ENCODE measurements at regions not wholly inside any gene's neighbourhood (a gene's known extent, or its start where the extent isn't known, plus 50 kb on each side); places are given as distances from the start of the nearest gene placed in this dataset.

GRCh38 chr2:103873716-103874351 is 980.1 kb upstream of the POU3F3 start:
- Histone ChIP-seq H3K9ac (replicated peaks in 1 of 4; ENCODE audit: extremely low read depth in 1 of 4, low read depth in 3 of 4, low read length in 3 of 4) (no peak overlapping the region), H3K4me2 (ENCODE audit: insufficient read depth in 1 of 2, low read depth in 2 of 2, low read length in 2 of 2) (peak overlapping the region in 1 of 2 experiments; percentile 25; a peak in 2 of 4 replicates), H3K79me2 (ENCODE audit: control insufficient read depth in 1 of 2, insufficient read depth in 2 of 2, low read length in 2 of 2) (no peaks in the 10 kb centered on the region), H4K91ac (replicated peaks; ENCODE audit: insufficient read length, low read length) (no peak overlapping the region), H3K4me1 (replicated peaks in 1 of 4; ENCODE audit: control insufficient read depth in 3 of 4, insufficient read depth in 4 of 4, low read length in 3 of 4) (peaks cover 0 to 5% (median 4%) of the 10 kb centered on the region in 4 experiments; a peak in 2 of 7 replicates), H3K36me3 (ENCODE audit: control insufficient read depth in 2 of 4, insufficient read depth in 4 of 4, low read length in 3 of 4) (no peaks in the 10 kb centered on the region), H4K20me1 (replicated peaks in 1 of 2; ENCODE audit: control insufficient read depth in 1 of 2, insufficient read depth in 2 of 2, low read length in 2 of 2) (no peaks in the 10 kb centered on the region), H2BK15ac (ENCODE audit: low read length) (no peak overlapping the region), H4K8ac (ENCODE audit: extremely low read depth, insufficient read depth, low read length) (no peak overlapping the region), H3K14ac (ENCODE audit: insufficient read length) (no peak overlapping the region), H3K4ac (replicated peaks; ENCODE audit: insufficient read length, low read depth, low read length) (no peak overlapping the region), H2AK5ac (ENCODE audit: low read depth, low read length) (no peak overlapping the region), H4K5ac (ENCODE audit: insufficient read length, low read depth, low read length) (no peak overlapping the region), H2AFZ (ENCODE audit: low read length) (peak overlapping the region; percentile 62; the same call in 1 of the 2 replicates), H3K23me2 (ENCODE audit: low read depth, low read length) (no peaks in the 10 kb centered on the region), H3K56ac (replicated peaks; ENCODE audit: insufficient read length, low read depth, low read length) (no peak overlapping the region), H2BK12ac (ENCODE audit: low read depth, low read length) (no peak overlapping the region), H3K18ac (ENCODE audit: extremely low read depth, low read length) (no peak overlapping the region), H3K27ac (ENCODE audit: low read depth, low read length) (no peak overlapping the region), H3K4me3 (ENCODE audit: extremely low read depth in 1 of 4, insufficient read depth in 2 of 4, low read depth in 3 of 4, low read length in 4 of 4) (no peak overlapping the region), H3K23ac (ENCODE audit: insufficient read length) (no peak overlapping the region), H3K9me3 (ENCODE audit: insufficient read depth in 2 of 2, low read depth in 1 of 2, low read length in 1 of 2) (no peaks in the 10 kb centered on the region), H3K79me1 (ENCODE audit: low read depth, low read length) (no peaks in the 10 kb centered on the region), H2BK5ac (ENCODE audit: low read depth, low read length) (no peak overlapping the region), H3K27me3 (replicated peaks in 1 of 4; ENCODE audit: control insufficient read depth in 3 of 4, extremely low read depth in 1 of 4, insufficient read depth in 3 of 4, low read length in 3 of 4) (no peaks in the 10 kb centered on the region), H2BK120ac (replicated peaks; ENCODE audit: low read depth, low read length) (no peak overlapping the region), H2BK20ac (ENCODE audit: low read length) (no peak overlapping the region)
- TF ChIP-seq CBX5 (IDR thresholded peaks at IDR 0.05; ENCODE audit: low read depth, low read length) (no peak), BACH1 (IDR thresholded peaks at IDR 0.05; ENCODE audit: low read length) (no peak), CEBPB (IDR thresholded peaks at IDR 0.05; ENCODE audit: low read depth, low read length) (peak; percentile 21; the same call in 1 of the 2 replicates), RBBP5 (IDR thresholded peaks at IDR 0.05; ENCODE audit: borderline replicate concordance, low read depth, low read length) (no peak), RAD21 (IDR thresholded peaks at IDR 0.05 in 1 of 2, conservative IDR thresholded peaks at IDR 0.05 in 1 of 2; ENCODE audit: low read depth in 2 of 2, low read length in 2 of 2) (no peak)
- CTCF ChIA-PET (ENCODE audit: partially characterized antibody) = interaction anchor here (0.6 to 1.2 kb wide), 6 partner anchors 12 to 1120 kb away, joined by 3 to 5 read pairs (median 3); no protein-coding TSS in a partner anchor
- POLR2A ChIA-PET (ENCODE audit: partially characterized antibody) = no interaction called here
- 62% methylated on average over 10 of the region's 10 CpGs; no CpG with 5 or more reads in 1 of the 2 experiments for WGBS, 2 experiments (ENCODE audit: extremely low coverage in 1 of 2, insufficient coverage in 1 of 2, insufficient read length in 1 of 2, insufficient replicate concordance in 2 of 2, low coverage in 1 of 2, low lambda C conversion rate in 2 of 2, missing lambda C conversion rate in 1 of 2)
- DNase-seq (ENCODE audit: low read depth in 1 of 2, low spot score in 2 of 2) (no peak), FAIRE-seq (peak; percentile 71)

Data from H1 (cell line).